Omental fat pad (tissue), 3 donors: ENCODE measurements at regions not wholly inside any gene's neighbourhood (a gene's known extent, or its start where the extent isn't known, plus 50 kb on each side); places are given as distances from the start of the nearest gene placed in this dataset.
"Not testable (repeated sequence)": the region's sequence is repeated elsewhere in the genome, so short reads cannot be mapped to it uniquely, and the experiment has no call there.

Source experiments
- ATAC-seq: fragments of 150-250 bp; one replicate; pipeline ENCODE4 v1.9.1; 2016; ENCODE audit warnings: mild to moderate bottlenecking, moderate library complexity; ENCODE audit not compliant: low FRiP score
- DNase-seq: peaks from one replicate; pipeline ENCODE4 v3.0.0-alpha.2; 2019; ENCODE audit warnings: low spot score
- CTCF ChIP-seq, 3 donors: fragments of 450-650 bp; IDR thresholded peaks; one replicate each; pipeline ENCODE4 v1.5.1; 2016 to 2017; ENCODE audit warnings: antibody characterized with exemption in 3 of 3, mild to moderate bottlenecking in 3 of 3, moderate library complexity in 2 of 3

- no peak for ATAC-seq
- no peak for TF ChIP-seq CTCF (IDR thresholded peaks at IDR 0.05)
- no peak for DNase-seq
Observed at GRCh38 chr12:123054371-123054770, 73.9 kb downstream of the ARL6IP4 start.

- DNase-seq, result no peak
- ATAC-seq, result no peak
Observed at GRCh38 chr12:123051556-123051955, 71.1 kb downstream of the ARL6IP4 start.

GRCh38 chr12:123050913-123051312 is 70.4 kb downstream of the ARL6IP4 start:
- ATAC-seq (no peak), DNase-seq (no peak)
- TF ChIP-seq CTCF (IDR thresholded peaks at IDR 0.05), result no peak

More at GRCh38 chr12:123051556-123051955, 71.1 kb downstream of the ARL6IP4 start:
- TF ChIP-seq CTCF (IDR thresholded peaks at IDR 0.05), result no peak

- DNase-seq, result no peak
Observed at GRCh38 chr12:123050331-123050831, 69.9 kb downstream of the ARL6IP4 start.

GRCh38 chr12:123049398-123050240 is 69.1 kb downstream of the ARL6IP4 start:
- ATAC-seq (no peak), DNase-seq (no peak)
- no peak for TF ChIP-seq CTCF (IDR thresholded peaks at IDR 0.05)

More at GRCh38 chr12:123050331-123050831, 69.9 kb downstream of the ARL6IP4 start:
- TF ChIP-seq CTCF (IDR thresholded peaks at IDR 0.05), result no peak
- no peak for ATAC-seq

- not testable (repeated sequence) for DNase-seq, ATAC-seq
Observed at GRCh38 chr12:123047892-123048291, 67.4 kb downstream of the ARL6IP4 start.

- no peak for DNase-seq
- no peak for TF ChIP-seq CTCF (IDR thresholded peaks at IDR 0.05)
- ATAC-seq, result no peak
Observed at GRCh38 chr12:123047289-123047688, 66.8 kb downstream of the ARL6IP4 start.
